WTC11 (cell line): ENCODE measurements at regions not wholly inside any gene's neighbourhood (a gene's known extent, or its start where the extent isn't known, plus 50 kb on each side); places are given as distances from the start of the nearest gene placed in this dataset.
A peak's percentile ranks its signal among the peaks of the same experiment; 100 is the strongest.

Experiments
- ATAC-seq: fragments of 200-7000 bp; cut with Tn5 transposase; 2 replicates; pipeline ENCODE4 v1.10.0; 2021; ENCODE audit warnings: mild to moderate bottlenecking, moderate library complexity
- CTCF ChIA-PET: fragments of 300-600 bp; sonication (Branson Sonifier 250); formaldehyde crosslinking; loops from one replicate; lab custom pipeline; 2021; ENCODE audit warnings: antibody characterized with exemption; lab: Charles Lee
- POLR2A ChIA-PET: fragments of 350-600 bp; sonication (Branson Sonifier 250); formaldehyde crosslinking; loops from one replicate; lab custom pipeline; 2021; ENCODE audit warnings: antibody characterized with exemption; lab: Charles Lee
- DNase-seq: peaks from one replicate; pipeline ENCODE4 v3.0.0; 2021; ENCODE audit warnings: low spot score
- H3K27ac Mint-ChIP-seq: 2 replicates; pipeline ENCODE4 v1.8.0; 2021; ENCODE audit warnings: mixed read lengths
- H3K27me3 Mint-ChIP-seq: 2 replicates; pipeline ENCODE4 v1.8.0; 2021; ENCODE audit warnings: low read depth, mild to moderate bottlenecking, moderate library complexity, mixed read lengths
- H3K36me3 Mint-ChIP-seq: 2 replicates; pipeline ENCODE4 v1.8.0; 2021; ENCODE audit warnings: mixed read lengths
- H3K4me1 Mint-ChIP-seq: 2 replicates; pipeline ENCODE4 v1.8.0; 2022; ENCODE audit warnings: mixed read lengths
- H3K4me3 Mint-ChIP-seq: 2 replicates; pipeline ENCODE4 v1.8.0; 2021; ENCODE audit warnings: mild to moderate bottlenecking, moderate library complexity, mixed read lengths
- H3K9me3 Mint-ChIP-seq: 2 replicates; pipeline ENCODE4 v1.8.0; 2021; ENCODE audit warnings: mixed read lengths
- ATF3 ChIP-seq: sonication (generic); formaldehyde crosslinking; conservative IDR thresholded peaks from 2 replicates; pipeline ENCODE4 v1.8.1; 2022; ENCODE audit warnings: mild to moderate bottlenecking, missing genetic modification reagents
- CTCF ChIP-seq: fragments of 200-600 bp; IDR thresholded peaks from 2 replicates; pipeline ENCODE4 v1.8.0; 2022; ENCODE audit warnings: antibody characterized with exemption
- EMX1 ChIP-seq: fragments of 250-450 bp; sonication (Bioruptor Pico); IDR thresholded peaks from 2 replicates; pipeline ENCODE4 v1.8.0; 2021; ENCODE audit warnings: mild to moderate bottlenecking
- ETV6 ChIP-seq: sonication (generic); formaldehyde crosslinking; IDR thresholded peaks from 2 replicates; pipeline ENCODE4 v1.8.1; 2022; ENCODE audit warnings: mild to moderate bottlenecking, missing genetic modification reagents
- MLX ChIP-seq: sonication (generic); formaldehyde crosslinking; IDR thresholded peaks from 2 replicates; pipeline ENCODE4 v1.8.1; 2023; ENCODE audit warnings: mild to moderate bottlenecking, missing genetic modification reagents, moderate library complexity
- NR3C1 ChIP-seq: sonication (generic); formaldehyde crosslinking; conservative IDR thresholded peaks from 2 replicates; pipeline ENCODE4 v1.8.1; 2023; ENCODE audit warnings: low read depth, mild to moderate bottlenecking, missing genetic modification reagents
- PRDM15 ChIP-seq: sonication (generic); formaldehyde crosslinking; IDR thresholded peaks from 2 replicates; pipeline ENCODE4 v1.8.0; 2022; ENCODE audit warnings: missing genetic modification reagents
- PREB ChIP-seq: sonication (generic); formaldehyde crosslinking; IDR thresholded peaks from 2 replicates; pipeline ENCODE4 v1.8.1; 2022; ENCODE audit warnings: mild to moderate bottlenecking, missing genetic modification reagents, moderate library complexity, borderline replicate concordance
- PRRX2 ChIP-seq: fragments of 250-450 bp; sonication (Bioruptor Pico); IDR thresholded peaks from 2 replicates; pipeline ENCODE4 v1.8.0; 2021; ENCODE audit warnings: mild to moderate bottlenecking
- RELA ChIP-seq: sonication (generic); formaldehyde crosslinking; IDR thresholded peaks from 2 replicates; pipeline ENCODE4 v1.8.1; 2022; ENCODE audit warnings: missing genetic modification reagents, mild to moderate bottlenecking, borderline replicate concordance
- SMAD4 ChIP-seq: sonication (generic); formaldehyde crosslinking; IDR thresholded peaks from 2 replicates; pipeline ENCODE4 v1.8.0; 2022; ENCODE audit warnings: mild to moderate bottlenecking, missing genetic modification reagents
- USF2 ChIP-seq: sonication (generic); formaldehyde crosslinking; IDR thresholded peaks from 2 replicates; pipeline ENCODE4 v1.8.1; 2023; ENCODE audit warnings: mild to moderate bottlenecking, missing genetic modification reagents, moderate library complexity
- ZBTB21 ChIP-seq: sonication (generic); formaldehyde crosslinking; IDR thresholded peaks from 2 replicates; pipeline ENCODE4 v1.8.1; 2023; ENCODE audit warnings: mild to moderate bottlenecking, missing genetic modification reagents, borderline replicate concordance
- ZMAT4 ChIP-seq: fragments of 250-450 bp; sonication (Bioruptor Pico); IDR thresholded peaks from 2 replicates; pipeline ENCODE4 v1.9.0; 2021; ENCODE audit warnings: mild to moderate bottlenecking
- ZNF121 ChIP-seq: sonication (generic); formaldehyde crosslinking; IDR thresholded peaks from 2 replicates; pipeline ENCODE4 v1.8.0; 2023; ENCODE audit warnings: missing genetic modification reagents
- ZNF138 ChIP-seq: sonication (generic); formaldehyde crosslinking; conservative IDR thresholded peaks from 2 replicates; pipeline ENCODE4 v1.8.1; 2022; ENCODE audit warnings: mild to moderate bottlenecking, moderate library complexity, missing genetic modification reagents
- ZNF263 ChIP-seq: sonication (generic); formaldehyde crosslinking; IDR thresholded peaks from 2 replicates; pipeline ENCODE4 v1.8.1; 2022; ENCODE audit warnings: low read depth, mild to moderate bottlenecking, moderate library complexity, missing genetic modification reagents
- ZNF281 ChIP-seq: sonication (generic); formaldehyde crosslinking; IDR thresholded peaks from 2 replicates; pipeline ENCODE4 v1.8.0; 2023; ENCODE audit warnings: mild to moderate bottlenecking, missing genetic modification reagents

GRCh38 chr5:126100767-126101166 is 322.4 kb upstream of the GRAMD2B start:
- H3K36me3 Mint-ChIP-seq: peaks cover 11% of the 10 kb centered on the region
- H3K4me3 Mint-ChIP-seq: no peak overlapping the region
- ATAC-seq: peak; percentile 61
- H3K9me3 Mint-ChIP-seq: peaks cover 18% of the 10 kb centered on the region
- H3K27me3 Mint-ChIP-seq: no peaks in the 10 kb centered on the region
- ChIA-PET POLR2A (no interaction called here), CTCF (no interaction called here)
- DNase-seq: peak; percentile 15
- no peak overlapping the region for H3K27ac Mint-ChIP-seq
- TF ChIP-seq ETV6 (CRISPR knock-in tag) (no peak), CTCF (peak; percentile 55)
- peaks cover 9% of the 10 kb centered on the region for H3K4me1 Mint-ChIP-seq

- no peak overlapping the region for H3K27ac Mint-ChIP-seq
- DNase-seq: no peak
- no peaks in the 10 kb centered on the region for H3K27me3 Mint-ChIP-seq
- H3K4me3 Mint-ChIP-seq: no peak overlapping the region
- peaks cover 11% of the 10 kb centered on the region for H3K36me3 Mint-ChIP-seq
- POLR2A ChIA-PET: no interaction called here
- TF ChIP-seq ZNF281 (CRISPR knock-in tag) (no peak), PREB (CRISPR knock-in tag) (no peak), PRRX2 (CRISPR knock-in tag) (no peak), NR3C1 (no peak), ZMAT4 (CRISPR knock-in tag) (no peak), EMX1 (no peak), USF2 (CRISPR knock-in tag) (no peak), SMAD4 (CRISPR knock-in tag) (no peak), MLX (CRISPR knock-in tag) (no peak), ZNF138 (no peak), ZNF263 (CRISPR knock-in tag) (no peak), RELA (CRISPR knock-in tag) (no peak), ATF3 (CRISPR knock-in tag) (no peak), ZNF121 (no peak), ZBTB21 (CRISPR knock-in tag) (no peak), PRDM15 (no peak)
- ATAC-seq: no peak
- CTCF ChIA-PET: no interaction called here
- peaks cover 13% of the 10 kb centered on the region for H3K9me3 Mint-ChIP-seq
- peaks cover 9% of the 10 kb centered on the region for H3K4me1 Mint-ChIP-seq
Observed at GRCh38 chr5:126101901-126102300, 321.3 kb upstream of the GRAMD2B start.
